ENCODE measurements at regions not wholly inside any gene's neighbourhood (a gene's known extent, or its start where the extent isn't known, plus 50 kb on each side); places are given as distances from the start of the nearest gene placed in this dataset.

- no peaks in the 10 kb centered on the region for H3K79me2 ChIP-seq (ENCODE audit: insufficient read depth, low read length)
- no peaks in the 10 kb centered on the region for H3K9me3 Mint-ChIP-seq
- H3K4me3 Mint-ChIP-seq = no peak overlapping the region
- H3K9ac ChIP-seq (ENCODE audit: insufficient read depth, low read length, poor library complexity, severe bottlenecking) = no peak overlapping the region
- no peak overlapping the region for H2AFZ ChIP-seq (ENCODE audit: insufficient read depth, low read depth, low read length, poor library complexity, severe bottlenecking)
- intact Hi-C loops (cut with micrococcal nuclease) = loop anchor here (5.0 kb wide), 2 partner anchors 678 to 1543 kb away; no protein-coding TSS in a partner anchor
- H3K4me2 ChIP-seq (replicated peaks; ENCODE audit: extremely low read depth, low read length, poor library complexity, severe bottlenecking) = no peak overlapping the region
- peaks cover 11 to 13% (median 12%) of the 10 kb centered on the region in 3 donors for H3K27me3 Mint-ChIP-seq (ENCODE audit: low read depth in 3 of 3)
- WGBS (ENCODE audit: insufficient coverage) = 86% methylated on average over 3 of the region's 6 CpGs
- no peaks in the 10 kb centered on the region for H3K4me1 ChIP-seq (ENCODE audit: control insufficient read depth in 1 of 2, insufficient read depth in 2 of 2, low read length in 2 of 2)
- DNase-seq = no peak
- no peak overlapping the region for H3K4me3 ChIP-seq (replicated peaks in 1 of 3; ENCODE audit: low read depth in 2 of 3, low read length in 3 of 3)
- H3K36me3 Mint-ChIP-seq = no peaks in the 10 kb centered on the region
- H4K20me1 ChIP-seq (ENCODE audit: insufficient read depth, low read length) = no peaks in the 10 kb centered on the region
- H3K27me3 ChIP-seq (ENCODE audit: control insufficient read depth in 2 of 2, insufficient read depth in 2 of 2, low read length in 2 of 2) = peaks cover 0 to 6% of the 10 kb centered on the region in 2 donors
- H3K9me3 ChIP-seq (replicated peaks in 1 of 2; ENCODE audit: control insufficient read depth in 1 of 2, insufficient read depth in 1 of 2, low read length in 2 of 2) = no peaks in the 10 kb centered on the region
- H3K27ac ChIP-seq (ENCODE audit: low read depth in 1 of 2, low read length in 2 of 2) = no peak overlapping the region
- TF ChIP-seq, protein P1, sequence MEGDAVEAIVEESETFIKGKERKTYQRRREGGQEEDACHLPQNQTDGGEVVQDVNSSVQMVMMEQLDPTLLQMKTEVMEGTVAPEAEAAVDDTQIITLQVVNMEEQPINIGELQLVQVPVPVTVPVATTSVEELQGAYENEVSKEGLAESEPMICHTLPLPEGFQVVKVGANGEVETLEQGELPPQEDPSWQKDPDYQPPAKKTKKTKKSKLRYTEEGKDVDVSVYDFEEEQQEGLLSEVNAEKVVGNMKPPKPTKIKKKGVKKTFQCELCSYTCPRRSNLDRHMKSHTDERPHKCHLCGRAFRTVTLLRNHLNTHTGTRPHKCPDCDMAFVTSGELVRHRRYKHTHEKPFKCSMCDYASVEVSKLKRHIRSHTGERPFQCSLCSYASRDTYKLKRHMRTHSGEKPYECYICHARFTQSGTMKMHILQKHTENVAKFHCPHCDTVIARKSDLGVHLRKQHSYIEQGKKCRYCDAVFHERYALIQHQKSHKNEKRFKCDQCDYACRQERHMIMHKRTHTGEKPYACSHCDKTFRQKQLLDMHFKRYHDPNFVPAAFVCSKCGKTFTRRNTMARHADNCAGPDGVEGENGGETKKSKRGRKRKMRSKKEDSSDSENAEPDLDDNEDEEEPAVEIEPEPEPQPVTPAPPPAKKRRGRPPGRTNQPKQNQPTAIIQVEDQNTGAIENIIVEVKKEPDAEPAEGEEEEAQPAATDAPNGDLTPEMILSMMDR (IDR thresholded peaks at IDR 0.05) = no peak
- no peaks in the 10 kb centered on the region for H3K36me3 ChIP-seq (replicated peaks in 1 of 2; ENCODE audit: control insufficient read depth in 1 of 2, insufficient read depth in 2 of 2, low read length in 2 of 2)
- H3K4me1 Mint-ChIP-seq = no peaks in the 10 kb centered on the region
- no peak overlapping the region for H3K27ac Mint-ChIP-seq
Observed at GRCh38 chr19:30679789-30680188, 307.6 kb downstream of the ZNF536 start.

DNA sequence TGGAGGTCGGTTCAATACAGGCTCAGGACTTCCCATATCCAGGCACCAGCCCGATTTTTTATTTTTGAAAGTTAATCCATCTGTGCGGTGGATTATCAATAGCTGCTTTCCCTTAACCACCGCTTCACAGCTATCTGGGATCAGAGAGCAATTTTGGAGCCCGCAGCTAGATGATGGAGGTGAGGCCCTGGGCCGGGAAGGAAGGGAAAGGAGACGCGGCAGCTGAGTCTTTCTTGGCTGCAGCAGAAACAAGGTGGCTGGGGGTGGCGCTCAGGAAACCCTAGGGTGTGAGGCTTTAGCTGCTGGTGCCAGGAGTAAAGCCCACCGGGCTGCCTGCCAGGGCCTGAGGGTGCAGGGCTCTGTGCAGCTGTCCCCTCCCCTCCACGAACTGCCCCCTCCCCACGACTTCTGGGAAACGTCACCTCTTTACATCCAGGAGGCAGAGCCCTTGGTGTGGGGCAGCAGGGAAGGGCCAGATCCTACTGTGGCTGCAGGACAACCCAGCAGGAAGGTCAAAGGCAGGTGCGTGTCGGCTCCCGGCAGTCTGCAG is 307.0 kb downstream of the ZNF536 start:
- H3K27ac ChIP-seq (ENCODE audit: low read depth in 1 of 2, low read length in 2 of 2) = no peak overlapping the region
- TF ChIP-seq, protein P1 (IDR thresholded peaks at IDR 0.05) = no peak
- H3K4me3 ChIP-seq (replicated peaks in 1 of 3; ENCODE audit: low read depth in 2 of 3, low read length in 3 of 3) = no peak overlapping the region
- Mint-ChIP-seq H3K4me3 (no peak overlapping the region), H3K4me1 (no peaks in the 10 kb centered on the region), H3K27ac (no peak overlapping the region), H3K36me3 (no peaks in the 10 kb centered on the region), H3K27me3 (ENCODE audit: low read depth in 3 of 3) (peaks cover 11 to 13% (median 13%) of the 10 kb centered on the region in 3 donors), H3K9me3 (no peaks in the 10 kb centered on the region)
- H3K9me3 ChIP-seq (replicated peaks in 1 of 2; ENCODE audit: control insufficient read depth in 1 of 2, insufficient read depth in 1 of 2, low read length in 2 of 2) = no peaks in the 10 kb centered on the region
- H3K4me2 ChIP-seq (replicated peaks; ENCODE audit: extremely low read depth, low read length, poor library complexity, severe bottlenecking) = no peak overlapping the region
- H3K4me1 ChIP-seq (ENCODE audit: control insufficient read depth in 1 of 2, insufficient read depth in 2 of 2, low read length in 2 of 2) = no peaks in the 10 kb centered on the region
- no peak overlapping the region for H3K9ac ChIP-seq (ENCODE audit: insufficient read depth, low read length, poor library complexity, severe bottlenecking)
- no peaks in the 10 kb centered on the region for H3K79me2 ChIP-seq (ENCODE audit: insufficient read depth, low read length)
- no peaks in the 10 kb centered on the region for H4K20me1 ChIP-seq (ENCODE audit: insufficient read depth, low read length)
- no peaks in the 10 kb centered on the region for H3K36me3 ChIP-seq (replicated peaks in 1 of 2; ENCODE audit: control insufficient read depth in 1 of 2, insufficient read depth in 2 of 2, low read length in 2 of 2)
- peaks cover 0 to 6% of the 10 kb centered on the region in 2 donors for H3K27me3 ChIP-seq (ENCODE audit: control insufficient read depth in 2 of 2, insufficient read depth in 2 of 2, low read length in 2 of 2)
- intact Hi-C loops (cut with micrococcal nuclease) = no loop called here
- 90% methylated on average over 11 of the region's 16 CpGs for WGBS (ENCODE audit: insufficient coverage)
- H2AFZ ChIP-seq (ENCODE audit: insufficient read depth, low read depth, low read length, poor library complexity, severe bottlenecking) = no peak overlapping the region
- no peak for DNase-seq
